ENCODE measurements at regions not wholly inside any gene's neighbourhood (a gene's known extent, or its start where the extent isn't known, plus 50 kb on each side); places are given as distances from the start of the nearest gene placed in this dataset.

DNA sequence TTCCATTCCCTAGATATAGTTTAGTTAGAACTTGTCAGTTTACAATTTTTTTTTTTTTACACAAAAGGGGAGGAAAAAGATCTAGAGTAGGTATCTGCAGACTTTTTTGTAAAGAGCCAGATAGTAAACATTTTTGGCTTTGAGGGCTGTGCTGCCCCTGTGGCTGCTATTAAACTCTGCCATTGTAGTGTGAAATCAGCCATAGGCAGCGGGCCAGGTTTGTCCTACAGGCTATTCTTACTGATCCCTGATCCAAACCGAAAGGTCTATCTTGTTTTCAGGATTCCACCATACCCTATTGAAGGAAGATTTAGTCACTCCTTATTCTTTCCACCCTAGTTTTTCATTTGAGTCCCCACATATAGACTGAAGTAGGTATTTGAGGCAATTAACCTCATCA lies 203.4 kb downstream of the RND3 start:
- TF ChIP-seq, protein P1, sequence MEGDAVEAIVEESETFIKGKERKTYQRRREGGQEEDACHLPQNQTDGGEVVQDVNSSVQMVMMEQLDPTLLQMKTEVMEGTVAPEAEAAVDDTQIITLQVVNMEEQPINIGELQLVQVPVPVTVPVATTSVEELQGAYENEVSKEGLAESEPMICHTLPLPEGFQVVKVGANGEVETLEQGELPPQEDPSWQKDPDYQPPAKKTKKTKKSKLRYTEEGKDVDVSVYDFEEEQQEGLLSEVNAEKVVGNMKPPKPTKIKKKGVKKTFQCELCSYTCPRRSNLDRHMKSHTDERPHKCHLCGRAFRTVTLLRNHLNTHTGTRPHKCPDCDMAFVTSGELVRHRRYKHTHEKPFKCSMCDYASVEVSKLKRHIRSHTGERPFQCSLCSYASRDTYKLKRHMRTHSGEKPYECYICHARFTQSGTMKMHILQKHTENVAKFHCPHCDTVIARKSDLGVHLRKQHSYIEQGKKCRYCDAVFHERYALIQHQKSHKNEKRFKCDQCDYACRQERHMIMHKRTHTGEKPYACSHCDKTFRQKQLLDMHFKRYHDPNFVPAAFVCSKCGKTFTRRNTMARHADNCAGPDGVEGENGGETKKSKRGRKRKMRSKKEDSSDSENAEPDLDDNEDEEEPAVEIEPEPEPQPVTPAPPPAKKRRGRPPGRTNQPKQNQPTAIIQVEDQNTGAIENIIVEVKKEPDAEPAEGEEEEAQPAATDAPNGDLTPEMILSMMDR (IDR thresholded peaks at IDR 0.05; ENCODE audit: borderline replicate concordance, control extremely low read depth, extremely low read depth, insufficient read depth, missing control alignments): no peak
- in situ Hi-C loops (cut with MboI; ENCODE audit: low sequenced_read_pairs, unreplicated experiment): no loop called here
- no peak for DNase-seq (ENCODE audit: low spot score)

DNA sequence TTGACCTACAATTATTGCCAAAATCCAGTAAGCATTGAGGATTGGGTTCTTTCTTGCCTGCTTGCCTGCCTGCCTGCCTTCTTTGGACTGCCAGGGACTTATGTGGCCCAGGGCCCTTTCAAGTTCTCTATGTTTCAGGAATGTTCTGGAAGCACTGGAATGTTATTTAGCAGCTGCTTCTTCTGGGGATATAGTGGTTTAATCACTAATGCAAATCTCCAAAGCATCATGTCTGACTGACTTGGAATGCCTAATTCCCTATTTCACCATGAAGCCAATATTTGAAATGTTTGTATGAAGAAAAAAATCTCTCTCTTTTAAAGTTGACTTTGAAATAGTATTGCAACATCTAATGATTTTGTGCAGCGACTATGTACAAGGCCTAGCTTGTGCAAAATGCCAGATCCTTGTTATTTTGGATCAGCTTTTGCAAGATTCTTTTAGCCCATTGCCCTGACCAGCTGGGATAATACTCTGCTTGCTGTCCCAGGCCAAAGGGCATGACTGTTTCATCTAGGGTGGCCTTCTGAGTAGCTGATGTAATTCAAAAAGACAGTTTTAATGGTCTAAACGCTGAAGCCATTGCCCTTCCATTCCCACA lies 204.6 kb downstream of the RND3 start:
- DNase-seq (ENCODE audit: low spot score): no peak
- TF ChIP-seq, protein P1 (IDR thresholded peaks at IDR 0.05; ENCODE audit: borderline replicate concordance, control extremely low read depth, extremely low read depth, insufficient read depth, missing control alignments): no peak
- in situ Hi-C loops (cut with MboI; ENCODE audit: low sequenced_read_pairs, unreplicated experiment): no loop called here

DNA sequence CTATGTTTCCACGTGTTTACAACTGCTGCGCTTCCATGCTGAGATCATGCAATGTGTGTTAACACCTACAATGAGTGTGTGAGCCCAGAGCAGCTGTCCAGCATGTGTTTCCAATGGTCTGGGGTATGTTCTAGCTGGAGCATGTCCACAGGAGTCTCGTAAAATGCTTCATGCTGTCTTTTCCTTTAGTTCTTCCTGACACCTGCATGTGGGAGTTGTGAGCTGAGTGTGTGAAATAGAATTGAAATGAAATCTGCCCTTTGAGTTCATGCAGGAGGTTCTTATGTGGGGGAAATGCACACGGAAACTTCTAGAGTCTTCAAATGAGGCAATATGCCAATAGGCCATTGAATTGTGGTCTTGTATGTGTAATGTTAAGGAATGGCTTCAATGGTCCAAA lies 205.1 kb downstream of the RND3 start:
- TF ChIP-seq, protein P1 (IDR thresholded peaks at IDR 0.05; ENCODE audit: borderline replicate concordance, control extremely low read depth, extremely low read depth, insufficient read depth, missing control alignments): no peak
- no peak for DNase-seq (ENCODE audit: low spot score)
- in situ Hi-C loops (cut with MboI; ENCODE audit: low sequenced_read_pairs, unreplicated experiment): no loop called here

DNA sequence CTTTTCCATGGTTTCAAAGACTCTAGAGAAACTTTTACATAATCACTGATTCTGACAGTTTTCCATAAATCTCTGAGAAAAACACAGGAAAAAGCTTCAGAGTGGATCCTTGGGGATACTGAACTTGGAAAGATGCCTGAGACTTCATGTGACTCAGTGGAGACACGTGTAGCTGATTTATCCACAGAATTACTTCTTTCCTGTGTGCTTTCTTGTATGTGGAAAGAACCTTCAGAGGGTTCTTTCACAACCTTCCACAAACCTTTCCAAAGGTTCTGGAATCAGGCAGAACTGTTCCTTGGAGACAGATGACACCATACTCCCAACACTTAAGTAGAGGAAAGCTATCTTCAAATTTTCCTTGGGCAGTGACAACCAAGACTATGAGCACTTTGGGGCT lies 207.2 kb downstream of the RND3 start:
- DNase-seq (ENCODE audit: low spot score): no peak
- TF ChIP-seq, protein P1 (IDR thresholded peaks at IDR 0.05; ENCODE audit: borderline replicate concordance, control extremely low read depth, extremely low read depth, insufficient read depth, missing control alignments): no peak
- in situ Hi-C loops (cut with MboI; ENCODE audit: low sequenced_read_pairs, unreplicated experiment): no loop called here

DNA sequence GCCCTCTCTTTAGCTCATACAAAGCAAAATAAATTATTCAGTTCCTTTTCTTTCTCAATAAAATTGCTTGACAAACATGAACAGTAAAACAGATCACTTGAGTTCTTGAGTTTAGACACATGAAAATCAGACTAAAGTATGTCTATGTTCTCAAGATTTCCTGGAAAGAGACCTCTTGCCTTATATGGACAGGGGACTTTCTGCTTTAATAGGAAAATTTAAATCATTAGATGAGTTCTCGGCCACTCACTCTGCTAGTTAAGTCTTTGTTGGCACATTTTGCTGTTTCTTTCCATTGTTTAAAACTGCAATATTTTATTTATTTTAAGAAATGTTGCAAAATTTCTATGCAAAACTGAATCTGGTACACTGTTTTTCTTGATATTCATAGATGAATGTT lies 207.8 kb downstream of the RND3 start:
- no peak for DNase-seq (ENCODE audit: low spot score)
- in situ Hi-C loops (cut with MboI; ENCODE audit: low sequenced_read_pairs, unreplicated experiment): no loop called here
- TF ChIP-seq, protein P1 (IDR thresholded peaks at IDR 0.05; ENCODE audit: borderline replicate concordance, control extremely low read depth, extremely low read depth, insufficient read depth, missing control alignments): no peak

DNA sequence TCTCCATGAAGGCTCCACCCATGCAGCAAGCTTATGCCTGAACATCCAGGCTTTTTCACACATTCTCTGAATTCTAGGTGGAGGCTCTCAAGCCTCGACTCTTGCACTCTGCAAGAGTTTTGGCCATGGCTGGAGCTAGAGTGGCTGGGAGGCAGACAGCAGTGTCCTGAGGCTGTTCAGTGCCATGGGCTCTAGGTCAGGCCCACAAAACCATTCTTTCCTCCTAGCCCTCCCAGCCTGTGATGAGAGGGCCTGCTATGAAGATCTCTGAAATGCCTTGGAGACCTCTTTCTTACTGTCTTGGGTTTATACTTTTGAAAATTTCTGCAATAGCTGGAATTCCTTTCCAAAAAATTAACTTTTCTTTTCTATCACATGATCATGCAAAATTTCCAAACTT lies 210.7 kb downstream of the RND3 start:
- no peak for DNase-seq (ENCODE audit: low spot score)
- in situ Hi-C loops (cut with MboI; ENCODE audit: low sequenced_read_pairs, unreplicated experiment): no loop called here
- TF ChIP-seq, protein P1 (IDR thresholded peaks at IDR 0.05; ENCODE audit: borderline replicate concordance, control extremely low read depth, extremely low read depth, insufficient read depth, missing control alignments): no peak
